Mesenchymal stem cell (in vitro differentiated cells and primary cell): ENCODE measurements at regions not wholly inside any gene's neighbourhood (a gene's known extent, or its start where the extent isn't known, plus 50 kb on each side); places are given as distances from the start of the nearest gene placed in this dataset.

ENCODE experiments used
- DNase-seq: peaks from one replicate; pipeline ENCODE4 v3.0.0-alpha.2; 2013
- H2AFZ ChIP-seq: one replicate; pipeline ENCODE4 v1.6.1; 2013; ENCODE audit warnings: low read depth, mild to moderate bottlenecking, control low read depth, inconsistent platforms, low read length, moderate library complexity
- H2AK5ac ChIP-seq: 2 replicates; pipeline ENCODE4 v1.6.1; 2013; ENCODE audit warnings: low read length, moderate library complexity, mild to moderate bottlenecking, inconsistent platforms; ENCODE audit not compliant: severe bottlenecking
- H2BK120ac ChIP-seq: one replicate; pipeline ENCODE4 v1.6.1; 2013; ENCODE audit warnings: low read depth, mild to moderate bottlenecking, inconsistent platforms, low read length, moderate library complexity
- H2BK12ac ChIP-seq, 2 experiments: one replicate each; pipeline ENCODE4 v1.6.1; 2013; ENCODE audit warnings: inconsistent platforms in 2 of 2, low read length in 2 of 2, mild to moderate bottlenecking in 2 of 2, moderate library complexity in 2 of 2, control low read depth in 1 of 2
- H2BK15ac ChIP-seq: one replicate; pipeline ENCODE4 v1.6.1; 2013; ENCODE audit warnings: mild to moderate bottlenecking, low read depth, inconsistent platforms; ENCODE audit not compliant: poor library complexity, severe bottlenecking
- H2BK5ac ChIP-seq: 2 replicates; pipeline ENCODE4 v1.6.1; 2013; ENCODE audit warnings: low read depth, mild to moderate bottlenecking, low read length, control low read depth, inconsistent platforms; ENCODE audit not compliant: poor library complexity, severe bottlenecking
- H3K14ac ChIP-seq, 2 experiments: one replicate each; pipeline ENCODE4 v1.6.1; 2013; ENCODE audit warnings: inconsistent platforms in 2 of 2, low read length in 2 of 2, control low read depth in 1 of 2, mild to moderate bottlenecking in 1 of 2, moderate library complexity in 1 of 2
- H3K18ac ChIP-seq, 2 experiments: one replicate each; pipeline ENCODE4 v1.6.1; 2013; ENCODE audit warnings: inconsistent platforms in 2 of 2, low read length in 2 of 2, control low read depth in 1 of 2, low read depth in 1 of 2, mild to moderate bottlenecking in 1 of 2
- H3K23ac ChIP-seq, 2 experiments: one replicate each; pipeline ENCODE4 v1.6.1; 2013; ENCODE audit warnings: inconsistent platforms in 2 of 2, low read length in 2 of 2, mild to moderate bottlenecking in 2 of 2, moderate library complexity in 2 of 2, control low read depth in 1 of 2
- H3K27ac ChIP-seq: 2 replicates; pipeline ENCODE4 v1.5.1; 2013; ENCODE audit warnings: mild to moderate bottlenecking, moderate library complexity, low read length, control low read depth, inconsistent platforms; ENCODE audit not compliant: poor library complexity, severe bottlenecking
- H3K27me3 ChIP-seq, 2 experiments: 2 replicates each; pipeline versions ENCODE4 v1.6.1 to v1.7.0; 2013; ENCODE audit warnings: low read length in 2 of 2, mild to moderate bottlenecking in 2 of 2, moderate library complexity in 2 of 2, control low read depth in 1 of 2, inconsistent platforms in 1 of 2; ENCODE audit not compliant: control insufficient read depth in 1 of 2, insufficient read depth in 1 of 2
- H3K36me3 ChIP-seq, 2 experiments: 2 replicates each; pipeline versions ENCODE4 v1.6.1 to v1.7.0; 2013; ENCODE audit warnings: low read length in 2 of 2, control low read depth in 1 of 2, inconsistent platforms in 1 of 2, low read depth in 1 of 2, mild to moderate bottlenecking in 1 of 2; ENCODE audit not compliant: insufficient read depth in 2 of 2, control insufficient read depth in 1 of 2
- H3K4ac ChIP-seq, 2 experiments: one replicate each; pipeline ENCODE4 v1.6.1; 2013; ENCODE audit warnings: inconsistent platforms in 2 of 2, low read length in 2 of 2, mild to moderate bottlenecking in 2 of 2, moderate library complexity in 2 of 2, control low read depth in 1 of 2, low read depth in 1 of 2
- H3K4me1 ChIP-seq: 2 replicates; pipeline ENCODE4 v1.6.1; 2013; ENCODE audit warnings: low read depth, low read length, control low read depth; ENCODE audit not compliant: control insufficient read depth, insufficient read depth
- H3K4me2 ChIP-seq: 2 replicates; pipeline ENCODE4 v1.6.1; 2013; ENCODE audit warnings: low read length, mild to moderate bottlenecking, inconsistent platforms; ENCODE audit not compliant: poor library complexity, severe bottlenecking
- H3K4me3 ChIP-seq, 2 experiments: 2 replicates each; pipeline versions ENCODE4 v1.5.1 to v1.7.0; 2013; ENCODE audit warnings: low read length in 2 of 2, mild to moderate bottlenecking in 2 of 2, control low read depth in 1 of 2, low read depth in 1 of 2; ENCODE audit not compliant: insufficient read depth in 1 of 2
- H3K79me1 ChIP-seq: replicated peaks from 2 replicates; pipeline ENCODE4 v1.6.1; 2013; ENCODE audit warnings: mild to moderate bottlenecking, control low read depth, low read length, inconsistent platforms; ENCODE audit not compliant: poor library complexity, severe bottlenecking
- H3K9ac ChIP-seq: 2 replicates; pipeline ENCODE4 v1.7.0; 2013; ENCODE audit warnings: mild to moderate bottlenecking, low read length, moderate library complexity
- H3K9me3 ChIP-seq: 2 replicates; pipeline ENCODE4 v1.7.0; 2013; ENCODE audit warnings: mild to moderate bottlenecking, low read length; ENCODE audit not compliant: control insufficient read depth
- H4K8ac ChIP-seq: one replicate; pipeline ENCODE4 v1.6.1; 2013; ENCODE audit warnings: inconsistent platforms, mild to moderate bottlenecking, low read length, moderate library complexity
- H4K91ac ChIP-seq: one replicate; pipeline ENCODE4 v1.6.1; 2013; ENCODE audit warnings: mild to moderate bottlenecking, low read length, inconsistent platforms
- WGBS: methylation state at CpG from one replicate; pipeline ENCODE4 v1.1.7; 2013; ENCODE audit warnings: mixed read lengths; 5-methylcytosine and 5-hydroxymethylcytosine counted together

- Histone ChIP-seq H3K18ac (no peak overlapping the region), H2BK120ac (no peak overlapping the region), H3K9me3 (no peaks in the 10 kb centered on the region), H3K36me3 (no peaks in the 10 kb centered on the region), H3K4me2 (no peak overlapping the region), H2AK5ac (no peak overlapping the region), H3K9ac (no peak overlapping the region), H2AFZ (no peak overlapping the region), H2BK5ac (no peak overlapping the region), H3K27me3 (peaks cover 0 to 3% of the 10 kb centered on the region in 2 experiments), H3K4me3 (no peak overlapping the region), H4K8ac (no peak overlapping the region), H3K4ac (no peak overlapping the region), H3K4me1 (no peaks in the 10 kb centered on the region), H3K27ac (no peak overlapping the region), H3K23ac (no peak overlapping the region), H2BK15ac (no peak overlapping the region), H2BK12ac (no peak overlapping the region), H3K14ac (no peak overlapping the region), H4K91ac (no peak overlapping the region), H3K79me1 (no peaks in the 10 kb centered on the region)
- WGBS: 82% methylated on average over 1 of the region's 1 CpG
- DNase-seq: no peak
Measured at GRCh38 chr3:22490747-22491146, 712.4 kb upstream of the UBE2E2 start.

GRCh38 chr3:22491344-22491743, 711.8 kb upstream of the UBE2E2 start:
- no peak overlapping the region for H4K91ac ChIP-seq
- peaks cover 0 to 3% of the 10 kb centered on the region in 2 experiments for H3K27me3 ChIP-seq
- H3K4me2 ChIP-seq: no peak overlapping the region
- no peaks in the 10 kb centered on the region for H3K36me3 ChIP-seq
- no peak overlapping the region for H2BK5ac ChIP-seq
- H3K4me1 ChIP-seq: no peaks in the 10 kb centered on the region
- H2AK5ac ChIP-seq: no peak overlapping the region
- no peaks in the 10 kb centered on the region for H3K79me1 ChIP-seq
- H2BK120ac ChIP-seq: no peak overlapping the region
- no peak overlapping the region for H2AFZ ChIP-seq
- no peak overlapping the region for H3K27ac ChIP-seq
- no peak overlapping the region for H2BK15ac ChIP-seq
- no peaks in the 10 kb centered on the region for H3K9me3 ChIP-seq
- 88% methylated on average over 1 of the region's 1 CpG for WGBS
- H3K4ac ChIP-seq: no peak overlapping the region
- no peak for DNase-seq
- H3K14ac ChIP-seq: no peak overlapping the region
- H4K8ac ChIP-seq: no peak overlapping the region
- no peak overlapping the region for H2BK12ac ChIP-seq
- no peak overlapping the region for H3K18ac ChIP-seq
- no peak overlapping the region for H3K4me3 ChIP-seq
- no peak overlapping the region for H3K23ac ChIP-seq
- H3K9ac ChIP-seq: no peak overlapping the region

- no CpG with 5 or more reads among the region's 2 CpGs for WGBS
- Histone ChIP-seq H4K8ac (no peak overlapping the region), H2BK5ac (no peak overlapping the region), H3K79me1 (no peaks in the 10 kb centered on the region), H2BK120ac (no peak overlapping the region), H3K9ac (no peak overlapping the region), H3K27me3 (peaks cover 0 to 3% of the 10 kb centered on the region in 2 experiments), H3K18ac (no peak overlapping the region), H3K4me1 (no peaks in the 10 kb centered on the region), H3K23ac (no peak overlapping the region), H2BK12ac (no peak overlapping the region), H2AK5ac (no peak overlapping the region), H3K4me3 (no peak overlapping the region), H4K91ac (no peak overlapping the region), H2BK15ac (no peak overlapping the region), H3K27ac (no peak overlapping the region), H3K4me2 (no peak overlapping the region), H3K9me3 (no peaks in the 10 kb centered on the region), H3K36me3 (no peaks in the 10 kb centered on the region), H2AFZ (no peak overlapping the region), H3K4ac (no peak overlapping the region), H3K14ac (no peak overlapping the region)
- DNase-seq: no peak
Measured at GRCh38 chr3:22492342-22492741, 710.8 kb upstream of the UBE2E2 start.

DNA sequence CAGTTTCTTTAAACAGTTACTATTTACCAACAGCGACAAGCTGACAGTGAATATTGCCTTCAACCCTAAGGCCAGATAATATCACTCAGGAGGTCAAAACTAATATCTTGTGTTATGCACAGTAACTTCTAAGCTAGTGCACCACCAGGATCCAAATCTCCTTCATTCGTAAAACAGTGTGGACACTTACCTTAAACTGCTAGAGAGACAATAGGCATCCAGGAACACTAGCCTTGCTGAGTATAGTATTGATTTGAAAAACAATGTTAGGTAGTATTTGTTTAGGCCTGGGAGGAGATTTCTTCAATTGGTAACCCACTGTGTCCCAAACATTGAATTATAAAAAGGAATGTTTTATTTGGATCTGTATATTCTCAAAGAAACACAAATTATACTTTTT, 707.9 kb upstream of the UBE2E2 start:
- no peak overlapping the region for H3K4me3 ChIP-seq
- no peak overlapping the region for H4K8ac ChIP-seq
- no peak overlapping the region for H3K14ac ChIP-seq
- no peak overlapping the region for H3K18ac ChIP-seq
- no peak overlapping the region for H3K4me2 ChIP-seq
- H3K4ac ChIP-seq: no peak overlapping the region
- H2AK5ac ChIP-seq: no peak overlapping the region
- no peak overlapping the region for H3K9ac ChIP-seq
- no peak overlapping the region for H3K23ac ChIP-seq
- no peaks in the 10 kb centered on the region for H3K36me3 ChIP-seq
- H3K79me1 ChIP-seq: no peaks in the 10 kb centered on the region
- DNase-seq: no peak
- H3K9me3 ChIP-seq: no peaks in the 10 kb centered on the region
- no peak overlapping the region for H2AFZ ChIP-seq
- H4K91ac ChIP-seq: no peak overlapping the region
- H3K4me1 ChIP-seq: no peaks in the 10 kb centered on the region
- H2BK5ac ChIP-seq: no peak overlapping the region
- no peak overlapping the region for H2BK12ac ChIP-seq
- H3K27ac ChIP-seq: no peak overlapping the region
- WGBS: 57% methylated on average over 2 of the region's 2 CpGs
- no peak overlapping the region for H2BK15ac ChIP-seq
- H2BK120ac ChIP-seq: no peak overlapping the region
- no peaks in the 10 kb centered on the region for H3K27me3 ChIP-seq
